HG02610 (cell line): ENCODE measurements at regions not wholly inside any gene's neighbourhood (a gene's known extent, or its start where the extent isn't known, plus 50 kb on each side); places are given as distances from the start of the nearest gene placed in this dataset.

ENCODE experiments used
- ATAC-seq: cut with Tn5 transposase; IDR thresholded peaks from one replicate; pipeline ENCODE4 v1.9.1; 2021; ENCODE audit warnings: mild to moderate bottlenecking, moderate library complexity; ENCODE audit not compliant: unreplicated experiment

- ATAC-seq: no peak
Measured at GRCh38 chr4:4749137-4749536, 110.3 kb upstream of the MSX1 start.

GRCh38 chr4:4746444-4746843 is 113.0 kb upstream of the MSX1 start:
- no peak for ATAC-seq

- ATAC-seq: no peak
Measured at GRCh38 chr4:4740071-4740470, 119.4 kb upstream of the MSX1 start.

- no peak for ATAC-seq
Measured at GRCh38 chr4:4735870-4736269, 123.6 kb upstream of the MSX1 start.

- no peak for ATAC-seq
Measured at GRCh38 chr4:4735136-4735750, 124.2 kb upstream of the MSX1 start.

- ATAC-seq: no peak
Measured at GRCh38 chr4:4734425-4734824, 125.0 kb upstream of the MSX1 start.

- no peak for ATAC-seq
Measured at GRCh38 chr4:4733663-4734062, 125.8 kb upstream of the MSX1 start.

- ATAC-seq: no peak
Measured at GRCh38 chr4:4730249-4730648, 129.2 kb upstream of the MSX1 start.

GRCh38 chr4:4729206-4729605 is 130.3 kb upstream of the MSX1 start:
- ATAC-seq: no peak

GRCh38 chr4:4727536-4727935 is 131.9 kb upstream of the MSX1 start:
- no peak for ATAC-seq

- ATAC-seq: no peak
Measured at GRCh38 chr4:4726051-4726450, 133.4 kb upstream of the MSX1 start.

- ATAC-seq: no peak
Measured at GRCh38 chr4:4724321-4724720, 135.1 kb upstream of the MSX1 start.

- no peak for ATAC-seq
Measured at GRCh38 chr4:4721636-4722035, 137.8 kb upstream of the MSX1 start.

- ATAC-seq: no peak
Measured at GRCh38 chr4:4720646-4721045, 138.8 kb upstream of the MSX1 start.

- ATAC-seq: no peak
Measured at GRCh38 chr4:4719436-4719835, 140.0 kb upstream of the MSX1 start.

- ATAC-seq: no peak
Measured at GRCh38 chr4:4717692-4718091, 141.8 kb upstream of the MSX1 start.

- no peak for ATAC-seq
Measured at GRCh38 chr4:4714331-4714730, 145.1 kb upstream of the MSX1 start.

- no peak for ATAC-seq
Measured at GRCh38 chr4:4712800-4713528, 146.5 kb upstream of the MSX1 start.

- no peak for ATAC-seq
Measured at GRCh38 chr4:4711902-4712301, 147.6 kb upstream of the MSX1 start.

GRCh38 chr4:4709736-4710135 is 149.7 kb upstream of the MSX1 start:
- no peak for ATAC-seq

- ATAC-seq: no peak
Measured at GRCh38 chr4:4704267-4704666, 155.2 kb upstream of the MSX1 start.

- no peak for ATAC-seq
Measured at GRCh38 chr4:4697584-4697983, 155.7 kb upstream of the STX18 start.

- ATAC-seq: no peak
Measured at GRCh38 chr4:4696530-4696929, 154.7 kb upstream of the STX18 start.
